ENCODE measurements at regions not wholly inside any gene's neighbourhood (a gene's known extent, or its start where the extent isn't known, plus 50 kb on each side); places are given as distances from the start of the nearest gene placed in this dataset.

- Histone ChIP-seq H3K9ac (no peak overlapping the region), H3K27me3 (ENCODE audit: control insufficient read depth, insufficient read depth, low read length) (no peaks in the 10 kb centered on the region), H3K4me2 (ENCODE audit: low read length) (no peak overlapping the region), H3K79me2 (no peaks in the 10 kb centered on the region), H2AFZ (no peak overlapping the region), H3K27ac (no peak overlapping the region), H3K4me1 (no peaks in the 10 kb centered on the region), H3K9me3 (ENCODE audit: control insufficient read depth, low read length) (no peaks in the 10 kb centered on the region), H3K36me3 (ENCODE audit: control insufficient read depth, insufficient read depth, low read length) (no peaks in the 10 kb centered on the region), H3K4me3 (ENCODE audit: low read depth, low read length) (no peak overlapping the region)
- TF ChIP-seq CTCF (IDR thresholded peaks at IDR 0.05) = no peak
Observed at GRCh38 chr18:67893916-67894315, 377.4 kb upstream of the DSEL start.

GRCh38 chr18:67876871-67877270 is 360.4 kb upstream of the DSEL start:
- H3K27me3 ChIP-seq (ENCODE audit: control insufficient read depth, insufficient read depth, low read length) = no peaks in the 10 kb centered on the region
- H2AFZ ChIP-seq = no peak overlapping the region
- no peaks in the 10 kb centered on the region for H3K36me3 ChIP-seq (ENCODE audit: control insufficient read depth, insufficient read depth, low read length)
- no peak for TF ChIP-seq CTCF (IDR thresholded peaks at IDR 0.05)
- no peak overlapping the region for H3K4me3 ChIP-seq (ENCODE audit: low read depth, low read length)
- no peaks in the 10 kb centered on the region for H3K9me3 ChIP-seq (ENCODE audit: control insufficient read depth, low read length)
- H3K4me1 ChIP-seq = no peaks in the 10 kb centered on the region
- H3K9ac ChIP-seq = no peak overlapping the region
- H3K27ac ChIP-seq = no peak overlapping the region
- no peaks in the 10 kb centered on the region for H3K79me2 ChIP-seq
- H3K4me2 ChIP-seq (ENCODE audit: low read length) = no peak overlapping the region

GRCh38 chr18:67875944-67876343 is 359.4 kb upstream of the DSEL start:
- H3K4me1 ChIP-seq = no peaks in the 10 kb centered on the region
- no peak overlapping the region for H3K4me3 ChIP-seq (ENCODE audit: low read depth, low read length)
- H2AFZ ChIP-seq = no peak overlapping the region
- H3K79me2 ChIP-seq = no peaks in the 10 kb centered on the region
- H3K9me3 ChIP-seq (ENCODE audit: control insufficient read depth, low read length) = no peaks in the 10 kb centered on the region
- H3K4me2 ChIP-seq (ENCODE audit: low read length) = no peak overlapping the region
- H3K27me3 ChIP-seq (ENCODE audit: control insufficient read depth, insufficient read depth, low read length) = no peaks in the 10 kb centered on the region
- no peaks in the 10 kb centered on the region for H3K36me3 ChIP-seq (ENCODE audit: control insufficient read depth, insufficient read depth, low read length)
- H3K27ac ChIP-seq = no peak overlapping the region
- H3K9ac ChIP-seq = no peak overlapping the region
- no peak for TF ChIP-seq CTCF (IDR thresholded peaks at IDR 0.05)

GRCh38 chr18:67875060-67875459 is 358.5 kb upstream of the DSEL start:
- Histone ChIP-seq H2AFZ (no peak overlapping the region), H3K36me3 (ENCODE audit: control insufficient read depth, insufficient read depth, low read length) (no peaks in the 10 kb centered on the region)

More at GRCh38 chr18:67875060-67875459, 358.5 kb upstream of the DSEL start:
- no peaks in the 10 kb centered on the region for H3K79me2 ChIP-seq
- no peak overlapping the region for H3K4me2 ChIP-seq (ENCODE audit: low read length)
- no peak overlapping the region for H3K4me3 ChIP-seq (ENCODE audit: low read depth, low read length)
- no peak overlapping the region for H3K27ac ChIP-seq
- no peaks in the 10 kb centered on the region for H3K9me3 ChIP-seq (ENCODE audit: control insufficient read depth, low read length)
- no peak overlapping the region for H3K9ac ChIP-seq
- no peaks in the 10 kb centered on the region for H3K4me1 ChIP-seq
- H3K27me3 ChIP-seq (ENCODE audit: control insufficient read depth, insufficient read depth, low read length) = no peaks in the 10 kb centered on the region
- TF ChIP-seq CTCF (IDR thresholded peaks at IDR 0.05) = no peak

Data from parathyroid adenoma (tissue), 2 donors.